Stimulated activated CD4-positive, alpha-beta T cell treated with anti-CD3 and anti-CD28 coated beads, Interleukin-4, amount 100 ng/mL, for 4 hours (primary cell): ENCODE measurements at regions not wholly inside any gene's neighbourhood (a gene's known extent, or its start where the extent isn't known, plus 50 kb on each side); places are given as distances from the start of the nearest gene placed in this dataset.
"Not testable (repeated sequence)": the region's sequence is repeated elsewhere in the genome, so short reads cannot be mapped to it uniquely, and the experiment has no call there.

Source experiments
- DNase-seq, 2 experiments: peaks; one replicate each; pipeline ENCODE4 v3.0.0-alpha.2; 2020

GRCh38 chr1:58250587-58250948 is 296.0 kb downstream of the OMA1 start:
- no peak for DNase-seq

GRCh38 chr1:58249737-58250586 is 296.6 kb downstream of the OMA1 start:
- no peak for DNase-seq

GRCh38 chr1:58249388-58249736 is 297.2 kb downstream of the OMA1 start:
- no peak for DNase-seq

- no peak for DNase-seq
Observed at GRCh38 chr1:58248791-58249190, 297.7 kb downstream of the OMA1 start.

GRCh38 chr1:58248072-58248471 is 298.5 kb downstream of the OMA1 start:
- DNase-seq, result no peak

- DNase-seq, result no peak
Observed at GRCh38 chr1:58246549-58246948, 300.0 kb downstream of the OMA1 start.

GRCh38 chr1:58244872-58245271 is 301.7 kb downstream of the OMA1 start:
- DNase-seq, result no peak

- DNase-seq, result no peak
Observed at GRCh38 chr1:58238846-58239245, 307.7 kb downstream of the OMA1 start.

GRCh38 chr1:58233729-58234128 is 312.8 kb downstream of the OMA1 start:
- DNase-seq, result no peak

- no peak for DNase-seq
Observed at GRCh38 chr1:58231204-58231603, 315.3 kb downstream of the OMA1 start.

GRCh38 chr1:58227604-58228003 is 318.9 kb downstream of the OMA1 start:
- no peak for DNase-seq

- no peak for DNase-seq
Observed at GRCh38 chr1:58223522-58223921, 323.0 kb downstream of the OMA1 start.

- no peak for DNase-seq
Observed at GRCh38 chr1:58220836-58221472, 325.6 kb downstream of the OMA1 start.

GRCh38 chr1:58216169-58216568 is 330.4 kb downstream of the OMA1 start:
- not testable (repeated sequence) for DNase-seq

GRCh38 chr1:58214674-58215073 is 331.9 kb downstream of the OMA1 start:
- no peak for DNase-seq

- DNase-seq, result no peak
Observed at GRCh38 chr1:58211869-58212268, 334.7 kb downstream of the OMA1 start.

- DNase-seq, result no peak
Observed at GRCh38 chr1:58209575-58209974, 337.0 kb downstream of the OMA1 start.

- no peak for DNase-seq
Observed at GRCh38 chr1:58206749-58207148, 339.8 kb downstream of the OMA1 start.

GRCh38 chr1:58204284-58204683 is 342.2 kb downstream of the OMA1 start:
- DNase-seq, result no peak

- no peak for DNase-seq
Observed at GRCh38 chr1:58201492-58202106, 344.9 kb downstream of the OMA1 start.

GRCh38 chr1:58200437-58200836 is 346.1 kb downstream of the OMA1 start:
- DNase-seq, result no peak

GRCh38 chr1:58197811-58198210 is 348.7 kb downstream of the OMA1 start:
- no peak for DNase-seq

GRCh38 chr1:58190267-58190988 is 356.1 kb downstream of the OMA1 start:
- no peak for DNase-seq

- no peak for DNase-seq
Observed at GRCh38 chr1:58189453-58189852, 357.1 kb downstream of the OMA1 start.
